ENCODE measurements at regions not wholly inside any gene's neighbourhood (a gene's known extent, or its start where the extent isn't known, plus 50 kb on each side); places are given as distances from the start of the nearest gene placed in this dataset.
"Not testable (repeated sequence)": the region's sequence is repeated elsewhere in the genome, so short reads cannot be mapped to it uniquely, and the experiment has no call there.

GRCh38 chr3:76533710-76534109 lies 506.2 kb upstream of the ROBO2 start:
- TF ChIP-seq CTCF, POLR2A (IDR thresholded peaks at IDR 0.05): not testable (repeated sequence)

Measured in breast epithelium (tissue), 3 donors.